ACHN (cell line): ENCODE measurements at regions not wholly inside any gene's neighbourhood (a gene's known extent, or its start where the extent isn't known, plus 50 kb on each side); places are given as distances from the start of the nearest gene placed in this dataset.

Experiments
- DNase-seq: peaks from one replicate; pipeline ENCODE4 v3.0.0-alpha.2; 2015
- in situ Hi-C: cut with HindIII; loops from 2 replicates; pipeline ENCODE4 v1.10.0; 2017; ENCODE audit warnings: low sequenced_read_pairs, low pct_ligation_motif_present, low pct_unique_long_range_greater_than_20kb

DNA sequence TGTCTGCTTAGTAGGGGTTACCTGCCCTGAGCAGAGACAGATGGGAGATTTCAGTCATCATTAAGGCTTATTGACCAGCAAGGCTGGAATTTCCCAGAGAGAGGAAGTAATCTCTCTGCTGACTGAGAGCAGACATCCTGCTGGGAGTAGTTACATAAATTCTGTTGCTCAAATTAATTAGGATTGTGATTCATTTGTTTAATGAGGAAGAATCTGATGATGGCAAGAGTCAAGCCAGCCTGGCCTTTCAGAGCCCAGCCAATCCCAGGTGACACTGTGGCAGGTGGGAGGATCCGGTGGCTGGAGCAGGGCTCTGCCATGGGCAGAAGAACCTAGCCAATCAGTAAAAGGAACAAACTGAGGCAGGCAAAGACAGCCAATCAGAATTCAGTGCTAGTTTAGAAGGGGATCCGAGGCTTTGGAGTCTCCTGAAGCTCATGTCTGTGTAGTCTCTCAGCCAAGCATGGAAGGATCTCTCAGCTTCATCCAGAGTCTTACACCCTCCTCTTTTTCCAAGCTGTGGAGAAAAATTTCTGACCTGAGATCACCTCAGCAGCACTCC, 61.2 kb upstream of the CHST1 start:
- in situ Hi-C loops, result no loop called here
- no peak for DNase-seq

DNA sequence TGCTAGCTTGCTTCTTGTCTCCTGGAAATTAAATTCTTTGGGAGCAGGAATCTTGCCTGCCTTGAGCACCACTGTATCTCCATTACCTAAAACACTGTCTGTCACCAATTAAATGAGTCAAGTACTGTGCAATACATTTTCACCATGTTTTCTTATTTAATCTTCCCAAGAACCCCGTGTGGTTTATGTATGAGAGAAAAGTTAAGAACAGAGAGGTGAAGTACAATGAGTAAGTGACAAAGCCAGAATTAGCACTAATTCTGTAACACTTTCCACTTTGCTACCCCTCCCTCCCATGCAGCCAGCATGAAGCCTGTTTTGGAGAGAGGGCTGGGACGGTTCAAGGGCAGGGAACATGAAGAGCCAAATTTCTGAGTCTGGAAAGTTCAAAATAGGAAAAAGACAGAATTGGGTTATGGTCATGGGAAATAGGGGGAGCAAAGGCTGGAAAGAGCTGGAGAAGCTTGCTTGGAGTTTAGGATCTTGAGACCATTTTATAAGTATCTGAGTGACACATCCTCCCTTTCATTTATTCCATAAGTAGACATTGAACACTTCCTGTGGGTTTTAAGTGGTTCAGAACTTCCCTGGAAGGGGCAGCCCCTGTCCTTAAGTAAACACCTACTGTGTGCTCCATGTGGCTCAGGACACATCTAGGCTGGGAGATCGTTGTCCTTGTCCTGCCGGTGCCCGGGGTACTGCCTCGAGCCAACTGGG, 60.5 kb upstream of the CHST1 start:
- in situ Hi-C loops, result no loop called here
- no peak for DNase-seq

DNA sequence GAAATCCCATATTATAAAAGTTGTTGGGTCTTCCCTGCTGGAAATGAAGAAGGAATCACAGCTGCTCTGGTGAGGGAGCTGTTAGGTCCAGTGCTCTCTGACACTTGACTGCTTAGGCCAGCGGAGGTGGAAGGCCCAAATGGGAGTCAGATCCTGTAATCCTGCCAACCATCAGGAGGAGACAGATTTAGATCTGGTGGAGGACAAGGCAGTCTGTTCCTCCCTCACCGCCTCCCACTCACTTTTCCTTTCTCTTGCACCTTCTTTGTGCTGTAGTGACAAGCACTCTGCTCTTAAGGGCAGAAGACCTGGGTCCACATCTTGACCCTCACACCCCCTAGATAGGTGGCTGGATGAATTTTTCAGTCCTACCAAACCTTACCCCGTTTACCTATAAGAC, 59.7 kb upstream of the CHST1 start:
- DNase-seq, result no peak
- in situ Hi-C loops, result no loop called here

DNA sequence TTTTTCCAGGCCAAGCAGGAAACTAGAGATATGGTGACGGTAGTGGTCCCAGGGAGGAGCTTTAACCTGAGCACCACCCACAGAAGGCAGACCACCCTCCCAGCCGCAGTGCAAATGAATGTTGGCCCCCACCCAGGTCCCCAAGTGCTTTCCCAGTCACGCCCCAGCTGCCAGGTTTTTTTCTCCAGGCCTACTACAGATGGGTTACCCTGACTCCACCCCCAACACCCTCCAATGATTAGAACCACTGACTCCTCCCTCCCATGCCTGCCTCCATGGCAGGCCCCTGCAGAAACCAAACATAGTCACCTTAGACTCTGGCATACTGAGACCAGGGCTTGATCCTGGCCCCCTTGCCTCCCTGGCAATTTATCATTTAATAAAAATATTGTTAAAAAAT, 58.7 kb upstream of the CHST1 start:
- no peak for DNase-seq
- in situ Hi-C loops, result no loop called here

DNA sequence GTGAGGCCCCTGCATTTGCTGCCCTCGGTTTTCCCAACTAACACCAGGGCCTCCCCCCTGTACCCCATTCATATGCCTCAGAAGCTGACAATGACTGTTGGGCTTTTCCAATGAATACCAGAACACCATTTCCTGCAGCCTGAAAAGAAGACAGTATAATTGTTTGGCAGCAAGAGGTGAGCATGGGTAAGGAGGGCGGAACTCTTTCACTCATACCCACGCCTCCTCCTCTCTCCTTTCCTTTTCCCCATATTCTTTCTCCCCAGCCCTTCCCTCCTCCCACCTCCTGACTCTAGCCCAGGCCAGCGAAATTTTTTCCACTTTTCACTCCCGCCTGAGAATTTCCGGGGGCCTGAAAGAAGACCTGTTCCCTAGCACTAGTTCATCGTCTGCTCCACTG, 58.0 kb upstream of the CHST1 start:
- no peak for DNase-seq
- in situ Hi-C loops, result no loop called here

DNA sequence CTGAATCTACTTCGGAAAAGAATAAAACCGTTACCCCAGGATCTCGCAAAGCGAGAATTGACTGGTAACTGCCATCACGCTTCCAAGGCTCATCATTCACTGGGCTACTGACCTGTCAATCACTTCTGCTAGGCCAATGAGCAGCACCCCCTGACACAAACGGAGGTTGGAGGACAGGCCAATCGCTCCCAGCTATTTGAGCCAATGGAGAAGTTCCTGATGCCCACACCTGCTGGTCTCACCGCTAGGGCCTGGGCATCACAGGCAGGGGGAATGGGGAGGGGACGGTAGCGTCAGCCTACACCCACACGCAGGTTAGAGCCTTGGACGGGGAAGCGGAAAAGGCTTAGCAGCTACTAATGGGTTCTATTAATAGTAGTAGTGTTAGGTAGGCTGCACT, 56.7 kb upstream of the CHST1 start:
- in situ Hi-C loops, result no loop called here
- DNase-seq, result no peak

DNA sequence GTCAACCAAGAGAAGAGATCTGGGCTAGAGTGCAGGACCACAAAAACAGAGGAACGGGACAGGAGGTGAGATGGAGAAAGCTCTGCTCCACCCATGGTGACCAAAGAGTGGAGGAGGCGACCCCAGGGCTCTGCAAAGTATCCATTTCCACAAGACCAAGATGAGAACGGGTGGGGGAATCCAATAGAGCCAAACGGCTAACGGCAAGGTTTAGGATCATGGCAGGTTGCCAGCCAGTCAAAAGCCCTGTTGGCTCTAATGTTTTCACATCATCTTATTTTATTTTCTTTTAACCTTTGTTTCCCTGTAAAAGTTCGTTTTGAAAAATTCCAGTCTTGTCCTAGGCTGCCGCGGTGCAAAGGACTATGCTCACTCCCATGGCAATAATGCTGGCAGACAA, 52.1 kb upstream of the CHST1 start:
- in situ Hi-C loops, result no loop called here
- no peak for DNase-seq

DNA sequence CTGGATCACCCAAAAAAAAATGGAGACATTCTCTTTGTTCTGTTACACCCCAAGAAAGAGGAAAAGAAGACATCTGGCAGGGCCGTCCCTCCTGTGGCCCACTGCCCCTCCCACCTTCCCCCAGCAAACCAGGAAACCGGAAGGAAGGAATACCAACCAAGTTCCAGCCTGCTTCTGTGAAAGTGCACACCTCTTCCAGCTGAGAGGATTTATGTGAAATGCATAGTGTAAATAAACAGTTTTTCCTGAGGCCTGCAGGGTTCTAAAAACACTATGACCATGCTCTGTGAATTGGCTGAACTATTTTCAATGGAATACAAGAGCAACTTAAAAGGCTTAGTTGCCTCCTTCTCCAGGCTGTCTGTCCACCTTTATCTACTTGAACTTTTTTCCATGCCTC, 50.0 kb upstream of the CHST1 start:
- no peak for DNase-seq
- in situ Hi-C loops, result no loop called here
